OCI-LY7 (cell line): ENCODE measurements at regions not wholly inside any gene's neighbourhood (a gene's known extent, or its start where the extent isn't known, plus 50 kb on each side); places are given as distances from the start of the nearest gene placed in this dataset.

Source experiments
- BruUV-seq: library from RNA; stranded (reverse); fragments of 400-500 nt; replicated peaks from 2 replicates; lab custom pipeline; 2021; lab: Mats Ljungman, UMichigan
- CTCF ChIA-PET: fragments of 300-600 bp; sonication (Branson Sonifier 250); formaldehyde crosslinking; loops from one replicate; lab custom pipeline; 2022; ENCODE audit warnings: antibody characterized with exemption; ENCODE audit not compliant: unreplicated experiment; lab: Charles Lee
- POLR2A ChIA-PET: fragments of 300-600 bp; sonication (Branson Sonifier 250); formaldehyde crosslinking; loops from one replicate; lab custom pipeline; 2022; ENCODE audit warnings: antibody characterized with exemption; lab: Charles Lee
- DNase-seq: peaks from one replicate; pipeline ENCODE4 v3.0.0-alpha.2; 2015; ENCODE audit warnings: low spot score
- H2AFZ ChIP-seq: fragments of 200-600 bp; sonication (generic), shearing (Covaris generic); 2 replicates; pipeline ENCODE4 v1.6.1; 2014; ENCODE audit warnings: mild to moderate bottlenecking, antibody characterized with exemption, low read length, moderate library complexity
- H3K27ac ChIP-seq: fragments of 200-600 bp; sonication (generic); 2 replicates; pipeline ENCODE4 v1.5.1; 2014; ENCODE audit warnings: mixed run types, low read depth, mild to moderate bottlenecking, moderate library complexity, low read length, inconsistent platforms; ENCODE audit not compliant: poor library complexity, severe bottlenecking
- H3K36me3 ChIP-seq: fragments of 200-600 bp; sonication (generic); 2 replicates; pipeline ENCODE4 v1.6.1; 2014; ENCODE audit warnings: mild to moderate bottlenecking, antibody characterized with exemption, low read length, moderate library complexity, mixed read lengths; ENCODE audit not compliant: insufficient read depth
- H3K4me1 ChIP-seq: fragments of 200-600 bp; sonication (generic); 2 replicates; pipeline ENCODE4 v1.5.1; 2014; ENCODE audit warnings: mild to moderate bottlenecking, low read length; ENCODE audit not compliant: insufficient read depth, poor library complexity, severe bottlenecking
- H3K4me2 ChIP-seq: fragments of 200-600 bp; sonication (generic); 2 replicates; pipeline ENCODE4 v1.6.1; 2014; ENCODE audit warnings: mild to moderate bottlenecking, low read length
- H3K4me3 ChIP-seq: fragments of 200-600 bp; sonication (generic); 2 replicates; pipeline ENCODE4 v1.5.1; 2014; ENCODE audit warnings: mild to moderate bottlenecking, low read depth, low read length; ENCODE audit not compliant: poor library complexity, severe bottlenecking
- H3K79me2 ChIP-seq: fragments of 200-600 bp; sonication (generic); 2 replicates; pipeline ENCODE4 v1.6.1; 2016; ENCODE audit warnings: low read depth, mild to moderate bottlenecking, low read length, moderate library complexity, mixed read lengths; ENCODE audit not compliant: insufficient read depth
- H3K9me2 ChIP-seq: fragments of 200-600 bp; sonication (generic); 2 replicates; pipeline ENCODE4 v1.6.1; 2016; ENCODE audit warnings: mild to moderate bottlenecking, low read length, mixed read lengths; ENCODE audit not compliant: insufficient read depth
- H3K9me3 ChIP-seq: fragments of 200-600 bp; sonication (generic); 2 replicates; pipeline ENCODE4 v1.6.1; 2014; ENCODE audit warnings: mild to moderate bottlenecking, mixed run types, low read length, mixed read lengths
- H4K20me1 ChIP-seq: fragments of 200-600 bp; sonication (generic); 2 replicates; pipeline ENCODE4 v1.6.1; 2014; ENCODE audit warnings: mild to moderate bottlenecking, antibody characterized with exemption, low read length, moderate library complexity, mixed read lengths; ENCODE audit not compliant: insufficient read depth
- CTCF ChIP-seq: fragments of 200-600 bp; sonication (generic); conservative IDR thresholded peaks from 2 replicates; pipeline ENCODE4 v1.5.1; 2014; ENCODE audit warnings: mild to moderate bottlenecking, antibody characterized with exemption, low read length, moderate library complexity, mixed read lengths
- EZH2phosphoT487 ChIP-seq: fragments of 200-600 bp; sonication (generic); IDR thresholded peaks from 2 replicates; pipeline ENCODE4 v1.6.1; 2018; ENCODE audit warnings: low read depth, borderline replicate concordance, mild to moderate bottlenecking, mixed run types, antibody characterized with exemption, low read length, moderate library complexity, mixed read lengths
- intact Hi-C: fragments of 100-400 bp; cut with micrococcal nuclease; formaldehyde crosslinking; loops from one replicate; pipeline ENCODE4 v1.10.0; 2022; ENCODE audit not compliant: unreplicated experiment

DNA sequence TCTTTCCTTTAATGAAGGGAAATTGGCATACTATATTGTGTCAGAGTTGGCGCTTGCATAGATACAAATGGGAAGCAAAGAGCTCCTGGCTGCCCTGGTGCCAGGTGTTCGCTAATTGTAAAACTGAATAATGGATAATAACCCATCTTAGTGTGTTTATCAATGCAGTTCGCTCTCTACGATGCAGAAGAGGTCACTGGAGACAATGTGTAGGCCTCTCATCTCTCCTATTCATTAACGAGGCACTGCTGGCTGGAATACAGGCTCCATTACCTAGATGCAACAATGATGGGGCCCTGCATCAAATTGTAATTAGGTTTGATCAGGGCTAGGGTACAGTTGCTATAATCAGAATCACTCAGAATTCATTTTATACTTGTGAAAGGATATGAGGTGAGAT is 171.0 kb downstream of the RMI1 start:
- Histone ChIP-seq H3K4me1 (no peaks in the 10 kb centered on the region), H3K9me3 (no peaks in the 10 kb centered on the region), H3K9me2 (no peaks in the 10 kb centered on the region), H2AFZ (no peak overlapping the region), H4K20me1 (no peaks in the 10 kb centered on the region), H3K4me3 (no peak overlapping the region), H3K79me2 (no peaks in the 10 kb centered on the region), H3K4me2 (no peak overlapping the region), H3K36me3 (no peaks in the 10 kb centered on the region), H3K27ac (no peak overlapping the region)
- DNase-seq = no peak
- intact Hi-C loops = no loop called here
- CTCF ChIA-PET = no interaction called here
- POLR2A ChIA-PET = no interaction called here
- BruUV-seq = no TSS peak
- no peak for TF ChIP-seq CTCF

DNA sequence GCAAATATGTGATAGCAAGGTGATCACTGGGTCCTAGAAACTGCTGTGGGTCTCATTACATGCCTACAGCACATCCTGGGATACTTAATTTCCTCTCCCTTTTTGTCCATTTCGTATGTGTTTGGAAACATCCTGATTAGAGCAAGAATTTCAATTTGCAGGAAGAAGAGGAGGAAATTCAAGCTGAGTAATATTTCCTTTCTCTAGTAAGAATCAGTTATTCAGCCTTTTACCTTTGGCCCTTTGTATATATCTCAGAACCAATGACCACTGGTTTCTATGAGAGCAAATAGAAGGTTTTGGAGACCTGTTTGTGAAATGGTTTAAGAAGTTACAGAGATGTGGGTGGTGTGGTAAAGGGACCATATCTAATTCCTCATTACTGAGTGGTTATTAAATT is 171.6 kb downstream of the RMI1 start:
- DNase-seq = no peak
- POLR2A ChIA-PET = no interaction called here
- no peak overlapping the region for H2AFZ ChIP-seq
- no peaks in the 10 kb centered on the region for H3K9me3 ChIP-seq
- no peak for TF ChIP-seq EZH2phosphoT487
- TF ChIP-seq CTCF = no peak
- H3K9me2 ChIP-seq = no peaks in the 10 kb centered on the region
- no peaks in the 10 kb centered on the region for H4K20me1 ChIP-seq
- H3K4me1 ChIP-seq = no peaks in the 10 kb centered on the region
- CTCF ChIA-PET = no interaction called here
- intact Hi-C loops = no loop called here
- no peaks in the 10 kb centered on the region for H3K79me2 ChIP-seq
- no peak overlapping the region for H3K27ac ChIP-seq
- no peaks in the 10 kb centered on the region for H3K36me3 ChIP-seq
- H3K4me3 ChIP-seq = no peak overlapping the region
- H3K4me2 ChIP-seq = no peak overlapping the region
- no TSS peak for BruUV-seq

- Histone ChIP-seq H3K4me2 (no peak overlapping the region), H3K79me2 (no peaks in the 10 kb centered on the region), H3K9me2 (no peaks in the 10 kb centered on the region), H3K36me3 (no peaks in the 10 kb centered on the region), H3K27ac (no peak overlapping the region), H3K4me1 (no peaks in the 10 kb centered on the region), H2AFZ (no peak overlapping the region), H3K4me3 (no peak overlapping the region), H4K20me1 (no peaks in the 10 kb centered on the region), H3K9me3 (no peaks in the 10 kb centered on the region)
- no peak for DNase-seq
- TF ChIP-seq CTCF = no peak
- TF ChIP-seq EZH2phosphoT487 = no peak
- intact Hi-C loops = no loop called here
- CTCF ChIA-PET = no interaction called here
- POLR2A ChIA-PET = no interaction called here
- no TSS peak for BruUV-seq
Observed at GRCh38 chr9:84153885-84154284, 173.3 kb downstream of the RMI1 start.
